HepG2 (cell line): ENCODE measurements at regions not wholly inside any gene's neighbourhood (a gene's known extent, or its start where the extent isn't known, plus 50 kb on each side); places are given as distances from the start of the nearest gene placed in this dataset.

Source experiments
- ASH2L ChIP-seq: fragments of 300-600, 200-600 bp; sonication (generic); IDR thresholded peaks from 2 replicates; pipeline ENCODE4 v1.7.0; 2017; ENCODE audit warnings: low read depth, mild to moderate bottlenecking, moderate library complexity, mixed read lengths, low read length; ENCODE audit not compliant: insufficient read length
- DR1 ChIP-seq: sonication (generic); formaldehyde crosslinking; IDR thresholded peaks from 2 replicates; pipeline ENCODE4 v1.8.0; 2021; ENCODE audit warnings: mild to moderate bottlenecking, missing genetic modification reagents, inconsistent platforms
- EP300 ChIP-seq, 3 experiments: sonication (generic) in 1 of 3; formaldehyde crosslinking in 1 of 3; IDR thresholded peaks; 2 replicates each; pipeline versions ENCODE4 v1.5.1 to v1.6.1; 2011 to 2020; ENCODE audit warnings: low read depth in 2 of 3, low read length in 2 of 3, borderline replicate concordance in 1 of 3, improper control_type of control experiment in 1 of 3, mild to moderate bottlenecking in 1 of 3, missing genetic modification reagents in 1 of 3, moderate library complexity in 1 of 3
- FOXM1 ChIP-seq: sonication (generic); formaldehyde crosslinking; IDR thresholded peaks from 2 replicates; pipeline ENCODE4 v1.5.0; 2020; ENCODE audit warnings: missing genetic modification reagents
- MAF1 ChIP-seq: sonication (generic); formaldehyde crosslinking; IDR thresholded peaks from 2 replicates; pipeline ENCODE4 v1.5.0; 2020; ENCODE audit warnings: missing genetic modification reagents, borderline replicate concordance
- MED13 ChIP-seq: sonication (generic); formaldehyde crosslinking; IDR thresholded peaks from 2 replicates; pipeline ENCODE4 v1.5.0; 2020; ENCODE audit warnings: missing genetic modification reagents
- MLXIP ChIP-seq: sonication (generic); formaldehyde crosslinking; IDR thresholded peaks from 2 replicates; pipeline ENCODE4 v1.9.0; 2021; ENCODE audit warnings: missing genetic modification reagents, borderline replicate concordance
- MTF1 ChIP-seq: sonication (generic); formaldehyde crosslinking; IDR thresholded peaks from 2 replicates; pipeline ENCODE4 v1.5.0; 2020; ENCODE audit warnings: missing genetic modification reagents
- NCOA2 ChIP-seq: sonication (generic); formaldehyde crosslinking; IDR thresholded peaks from 2 replicates; pipeline ENCODE4 v1.8.0; 2022; ENCODE audit warnings: inconsistent platforms
- NFE2L2 ChIP-seq: fragments of 150-350 bp; IDR thresholded peaks from 2 replicates; pipeline ENCODE4 v1.6.1; 2014; ENCODE audit warnings: low read length
- PHF21A ChIP-seq: sonication (generic); formaldehyde crosslinking; IDR thresholded peaks from 2 replicates; pipeline ENCODE4 v1.5.0; 2020; ENCODE audit warnings: mild to moderate bottlenecking, missing genetic modification reagents
- SIX4 ChIP-seq: sonication (generic); formaldehyde crosslinking; IDR thresholded peaks from 2 replicates; pipeline ENCODE4 v1.4.0; 2020; ENCODE audit warnings: missing genetic modification reagents
- SNAPC2 ChIP-seq: sonication (generic); formaldehyde crosslinking; IDR thresholded peaks from 2 replicates; pipeline ENCODE4 v1.8.1; 2022; ENCODE audit warnings: mild to moderate bottlenecking, missing genetic modification reagents
- TRIM24 ChIP-seq: sonication (generic); formaldehyde crosslinking; IDR thresholded peaks from 2 replicates; pipeline ENCODE4 v1.8.0; 2022; ENCODE audit warnings: mild to moderate bottlenecking, missing genetic modification reagents
- XBP1 ChIP-seq: sonication (generic); formaldehyde crosslinking; IDR thresholded peaks from 2 replicates; pipeline ENCODE4 v1.5.0; 2020; ENCODE audit warnings: missing genetic modification reagents
- ZBTB38 ChIP-seq: sonication (generic); formaldehyde crosslinking; IDR thresholded peaks from 2 replicates; pipeline ENCODE4 v1.5.1; 2020; ENCODE audit warnings: mild to moderate bottlenecking, missing genetic modification reagents
- ZBTB4 ChIP-seq: sonication (generic); formaldehyde crosslinking; IDR thresholded peaks from 2 replicates; pipeline ENCODE4 v1.4.0; 2020; ENCODE audit warnings: missing genetic modification reagents, mild to moderate bottlenecking, borderline replicate concordance
- ZNF263 ChIP-seq: sonication (generic); formaldehyde crosslinking; IDR thresholded peaks from 2 replicates; pipeline ENCODE4 v1.4.0; 2020; ENCODE audit warnings: missing genetic modification reagents
- ZNF326 ChIP-seq: sonication (generic); formaldehyde crosslinking; IDR thresholded peaks from 2 replicates; pipeline ENCODE4 v1.4.0; 2020; ENCODE audit warnings: missing genetic modification reagents, borderline replicate concordance
- ZNF44 ChIP-seq: sonication (generic); formaldehyde crosslinking; IDR thresholded peaks from 2 replicates; pipeline ENCODE4 v1.5.1; 2020; ENCODE audit warnings: mild to moderate bottlenecking, missing genetic modification reagents
- ZNF577 ChIP-seq: sonication (generic); formaldehyde crosslinking; IDR thresholded peaks from 2 replicates; pipeline ENCODE4 v1.4.0; 2020; ENCODE audit warnings: mild to moderate bottlenecking, low read depth, missing genetic modification reagents, borderline replicate concordance
- TF ChIP-seq, protein P1 (sequence below), 2 experiments: sonication (generic) in 1 of 2; formaldehyde crosslinking in 1 of 2; IDR thresholded peaks; 2 replicates each; pipeline versions ENCODE4 v1.5.1 to v1.6.1; 2011 to 2020; ENCODE audit warnings: borderline replicate concordance in 1 of 2, low read depth in 1 of 2, low read length in 1 of 2, mild to moderate bottlenecking in 1 of 2, missing genetic modification reagents in 1 of 2, moderate library complexity in 1 of 2

- no peak for TF ChIP-seq DR1 (CRISPR knock-in tag)
- peak; percentile 91 for TF ChIP-seq ZBTB38 (CRISPR knock-in tag)
- TF ChIP-seq ZBTB4 (CRISPR knock-in tag), result peak; percentile 97; the same call in 1 of the 2 replicates
- no peak for TF ChIP-seq MTF1 (CRISPR knock-in tag)
- peak; percentile 71; the same call in 1 of the 2 replicates for TF ChIP-seq ZNF263 (CRISPR knock-in tag)
- TF ChIP-seq XBP1 (CRISPR knock-in tag), result no peak
- TF ChIP-seq ZNF44, result no peak
- no peak for TF ChIP-seq NFE2L2
- no peak for TF ChIP-seq TRIM24 (CRISPR knock-in tag)
- TF ChIP-seq FOXM1 (CRISPR knock-in tag), result no peak
- TF ChIP-seq ZNF577, result no peak
- TF ChIP-seq, protein P1, sequence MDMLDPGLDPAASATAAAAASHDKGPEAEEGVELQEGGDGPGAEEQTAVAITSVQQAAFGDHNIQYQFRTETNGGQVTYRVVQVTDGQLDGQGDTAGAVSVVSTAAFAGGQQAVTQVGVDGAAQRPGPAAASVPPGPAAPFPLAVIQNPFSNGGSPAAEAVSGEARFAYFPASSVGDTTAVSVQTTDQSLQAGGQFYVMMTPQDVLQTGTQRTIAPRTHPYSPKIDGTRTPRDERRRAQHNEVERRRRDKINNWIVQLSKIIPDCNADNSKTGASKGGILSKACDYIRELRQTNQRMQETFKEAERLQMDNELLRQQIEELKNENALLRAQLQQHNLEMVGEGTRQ (IDR thresholded peaks at IDR 0.05; ENCODE audit: low read depth, low read length), result no peak
- TF ChIP-seq, protein P1 (CRISPR knock-in tag; IDR thresholded peaks at IDR 0.05; ENCODE audit: borderline replicate concordance), result no peak
- no peak for TF ChIP-seq SIX4
- TF ChIP-seq ZNF326, result no peak
- TF ChIP-seq MED13 (CRISPR knock-in tag), result no peak
- TF ChIP-seq SNAPC2 (CRISPR knock-in tag), result no peak
- TF ChIP-seq MLXIP (CRISPR knock-in tag), result no peak
- TF ChIP-seq PHF21A (CRISPR knock-in tag), result peak; percentile 42; the same call in 1 of the 2 replicates
- TF ChIP-seq EP300 (IDR thresholded peaks at IDR 0.05; ENCODE audit: low read depth in 2 of 2, low read length in 2 of 2), result peak in 1 of 2 experiments; percentile 65; a peak in 2 of 4 replicates
- no peak; the same call in 1 of the 2 replicates for TF ChIP-seq EP300 (CRISPR knock-in tag; IDR thresholded peaks at IDR 0.05; ENCODE audit: borderline replicate concordance)
- no peak for TF ChIP-seq MAF1 (CRISPR knock-in tag)
- TF ChIP-seq NCOA2 (CRISPR knock-in tag), result peak; percentile 35; the same call in 1 of the 2 replicates
- no peak for TF ChIP-seq ASH2L
Measured at GRCh38 chr17:72578817-72579470, 458.1 kb downstream of the SOX9 start (continued).
